Fibroblast of lung (primary cell): ENCODE measurements at regions not wholly inside any gene's neighbourhood (a gene's known extent, or its start where the extent isn't known, plus 50 kb on each side); places are given as distances from the start of the nearest gene placed in this dataset.
A peak's percentile ranks its signal among the peaks of the same experiment; 100 is the strongest.

Experiments used
- DNase-seq, 2 donors: peaks; one replicate each; pipeline versions ENCODE4 v3.0.0 to v3.0.0-alpha.2; 2010; ENCODE audit warnings: low read depth in 2 of 2
- H2AFZ ChIP-seq: 2 replicates; pipeline ENCODE4 v1.5.1; 2012; ENCODE audit warnings: low read length, control low read depth, inconsistent platforms
- H3K27ac ChIP-seq: 2 replicates; pipeline ENCODE4 v1.5.1; 2011; ENCODE audit warnings: low read length, control low read depth; ENCODE audit not compliant: insufficient read depth
- H3K27me3 ChIP-seq: 2 replicates; pipeline ENCODE4 v1.5.1; 2011; ENCODE audit warnings: mild to moderate bottlenecking, low read length; ENCODE audit not compliant: control insufficient read depth, insufficient read depth
- H3K36me3 ChIP-seq: 2 replicates; pipeline ENCODE4 v1.5.1; 2011; ENCODE audit warnings: low read length; ENCODE audit not compliant: control insufficient read depth, insufficient read depth
- H3K4me1 ChIP-seq: 2 replicates; pipeline ENCODE4 v1.5.1; 2011; ENCODE audit warnings: low read length; ENCODE audit not compliant: control insufficient read depth, insufficient read depth; ENCODE audit errors: extremely low read depth
- H3K4me2 ChIP-seq: 2 replicates; pipeline ENCODE4 v1.5.1; 2011; ENCODE audit warnings: low read length, control low read depth; ENCODE audit not compliant: insufficient read depth; ENCODE audit errors: extremely low read depth
- H3K4me3 ChIP-seq, 4 experiments: fragments of 200-600 bp in 1 of 4; sonication (generic) in 1 of 4; replicated peaks in 1 of 4; 2 replicates each; pipeline ENCODE4 v1.5.1; 2011 to 2016; ENCODE audit warnings: low read length in 4 of 4, low read depth in 3 of 4, mild to moderate bottlenecking in 3 of 4, control low read depth in 2 of 4, inconsistent platforms in 1 of 4, mixed read lengths in 1 of 4; ENCODE audit not compliant: insufficient read depth in 1 of 4; ENCODE audit errors: control extremely low read depth in 1 of 4
- H3K79me2 ChIP-seq: 2 replicates; pipeline ENCODE4 v1.5.1; 2012; ENCODE audit warnings: mild to moderate bottlenecking, low read length, inconsistent platforms; ENCODE audit not compliant: control insufficient read depth, insufficient read depth
- H3K9ac ChIP-seq: 2 replicates; pipeline ENCODE4 v1.5.1; 2011; ENCODE audit warnings: mild to moderate bottlenecking, low read length, control low read depth; ENCODE audit not compliant: insufficient read depth
- H3K9me3 ChIP-seq: 2 replicates; pipeline ENCODE4 v1.5.1; 2012; ENCODE audit warnings: low read depth, low read length; ENCODE audit not compliant: control insufficient read depth, insufficient read depth
- H4K20me1 ChIP-seq: 2 replicates; pipeline ENCODE4 v1.5.1; 2011; ENCODE audit warnings: low read length; ENCODE audit not compliant: control insufficient read depth, insufficient read depth; ENCODE audit errors: extremely low read depth
- CTCF ChIP-seq, 2 donors: IDR thresholded peaks in 1 of 2; conservative IDR thresholded peaks in 1 of 2; 1 replicate in 1 of 2; 2 replicates in 1 of 2; pipeline ENCODE4 v1.5.1; 2011 to 2012; ENCODE audit warnings: low read length in 2 of 2, control low read depth in 1 of 2, inconsistent platforms in 1 of 2, low read depth in 1 of 2, mild to moderate bottlenecking in 1 of 2
- EZH2 ChIP-seq: IDR thresholded peaks from 2 replicates; pipeline ENCODE4 v1.5.1; 2012; ENCODE audit warnings: low read length, control low read depth, mild to moderate bottlenecking; ENCODE audit errors: missing control alignments

- Histone ChIP-seq H3K36me3 (no peaks in the 10 kb centered on the region), H3K4me3 (no peak overlapping the region), H3K79me2 (no peaks in the 10 kb centered on the region), H3K4me2 (no peak overlapping the region), H3K4me1 (no peaks in the 10 kb centered on the region), H2AFZ (no peak overlapping the region), H3K9ac (no peak overlapping the region), H3K27me3 (no peaks in the 10 kb centered on the region), H3K27ac (no peak overlapping the region), H3K9me3 (no peaks in the 10 kb centered on the region), H4K20me1 (no peaks in the 10 kb centered on the region)
- TF ChIP-seq EZH2 (no peak), CTCF (conservative IDR thresholded peaks at IDR 0.05 in 1 of 2, IDR thresholded peaks at IDR 0.05 in 1 of 2; ENCODE audit: low read depth in 1 of 2, low read length in 2 of 2) (no peak)
- no peak for DNase-seq
Observed at GRCh38 chr12:102302553-102302952, 104.9 kb upstream of the PMCH start.

- no peak overlapping the region for H2AFZ ChIP-seq
- no peaks in the 10 kb centered on the region for H3K79me2 ChIP-seq
- no peaks in the 10 kb centered on the region for H3K27me3 ChIP-seq
- H3K4me2 ChIP-seq, result no peak overlapping the region
- H3K4me1 ChIP-seq, result no peaks in the 10 kb centered on the region
- no peak overlapping the region for H3K27ac ChIP-seq
- TF ChIP-seq EZH2 (no peak), CTCF (conservative IDR thresholded peaks at IDR 0.05 in 1 of 2, IDR thresholded peaks at IDR 0.05 in 1 of 2; ENCODE audit: low read depth in 1 of 2, low read length in 2 of 2) (no peak)
- H4K20me1 ChIP-seq, result no peaks in the 10 kb centered on the region
- H3K9me3 ChIP-seq, result no peaks in the 10 kb centered on the region
- H3K9ac ChIP-seq, result no peak overlapping the region
- no peak for DNase-seq
- H3K4me3 ChIP-seq, result no peak overlapping the region
- no peaks in the 10 kb centered on the region for H3K36me3 ChIP-seq
Observed at GRCh38 chr12:102301547-102301946, 103.9 kb upstream of the PMCH start.

- H3K27me3 ChIP-seq, result no peaks in the 10 kb centered on the region
- H3K4me3 ChIP-seq, result no peak overlapping the region
- peak; percentile 59 to 77 for DNase-seq
Observed at GRCh38 chr12:102300824-102301461, 103.3 kb upstream of the PMCH start.

More at GRCh38 chr12:102300824-102301461, 103.3 kb upstream of the PMCH start:
- H3K79me2 ChIP-seq, result no peaks in the 10 kb centered on the region
- H4K20me1 ChIP-seq, result no peaks in the 10 kb centered on the region
- H2AFZ ChIP-seq, result no peak overlapping the region
- H3K9ac ChIP-seq, result no peak overlapping the region
- no peak overlapping the region for H3K4me2 ChIP-seq
- H3K36me3 ChIP-seq, result no peaks in the 10 kb centered on the region
- peak; percentile 42 to 57 for TF ChIP-seq CTCF (conservative IDR thresholded peaks at IDR 0.05 in 1 of 2, IDR thresholded peaks at IDR 0.05 in 1 of 2; ENCODE audit: low read depth in 1 of 2, low read length in 2 of 2)
- TF ChIP-seq EZH2, result no peak
- H3K4me1 ChIP-seq, result no peaks in the 10 kb centered on the region
- no peaks in the 10 kb centered on the region for H3K9me3 ChIP-seq
- H3K27ac ChIP-seq, result no peak overlapping the region
